GM12891 (cell line): ENCODE measurements at regions not wholly inside any gene's neighbourhood (a gene's known extent, or its start where the extent isn't known, plus 50 kb on each side); places are given as distances from the start of the nearest gene placed in this dataset.

Experiments
- PAX5 ChIP-seq: IDR thresholded peaks from 2 replicates; pipeline ENCODE4 v1.6.1; 2011; ENCODE audit warnings: low read length, moderate library complexity, mild to moderate bottlenecking; ENCODE audit not compliant: insufficient read depth, severe bottlenecking
- POLR2A ChIP-seq: IDR thresholded peaks from 2 replicates; pipeline ENCODE4 v1.6.1; 2011; ENCODE audit warnings: low read depth, low read length, control low read depth
- POLR2AphosphoS5 ChIP-seq: IDR thresholded peaks from 2 replicates; pipeline ENCODE4 v1.6.1; 2011; ENCODE audit warnings: low read depth, low read length, control low read depth

DNA sequence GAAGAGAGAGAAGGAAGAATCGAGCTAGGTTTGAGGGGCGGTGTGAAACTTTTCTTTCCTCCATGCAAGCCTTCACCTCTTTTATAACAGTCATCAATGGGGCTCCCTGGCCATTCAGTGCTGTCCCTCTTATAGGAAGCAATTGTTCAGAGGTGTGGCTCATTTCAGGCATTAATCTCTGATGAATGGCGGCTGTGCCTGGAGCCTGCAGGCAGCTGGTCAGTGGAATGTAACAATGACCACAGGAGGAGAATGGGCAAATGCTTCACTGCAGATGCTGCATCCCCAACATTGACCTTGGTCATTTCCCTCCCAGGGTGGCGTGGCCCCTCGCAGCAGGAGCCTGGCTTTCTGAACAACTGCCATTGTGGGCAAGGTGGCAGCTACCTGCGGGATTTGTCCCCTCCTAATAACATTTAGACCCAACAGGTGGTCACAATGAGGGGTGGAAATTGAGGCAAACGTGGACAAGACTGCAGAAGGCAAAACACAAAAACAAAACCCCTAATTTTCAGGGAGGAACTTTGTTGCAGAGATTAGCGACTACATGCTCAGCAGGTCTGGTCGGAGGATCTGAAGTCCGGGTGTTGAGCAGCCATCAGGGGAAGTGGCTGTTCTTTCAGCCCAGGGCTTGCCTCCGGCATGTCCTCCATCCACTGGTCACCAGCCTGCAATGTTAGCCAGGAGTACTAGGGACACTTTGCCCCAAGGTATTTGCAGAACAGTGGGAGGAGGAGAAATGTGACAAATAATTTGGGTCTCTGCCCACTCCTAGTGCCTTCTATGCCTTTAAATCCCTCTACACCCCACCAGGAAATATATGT is 97.3 kb upstream of the PAXBP1 start:
- TF ChIP-seq POLR2A: no peak
- no peak for TF ChIP-seq PAX5
- TF ChIP-seq POLR2AphosphoS5: no peak
